GM12878 (cell line): ENCODE measurements at regions not wholly inside any gene's neighbourhood (a gene's known extent, or its start where the extent isn't known, plus 50 kb on each side); places are given as distances from the start of the nearest gene placed in this dataset.
"Not testable (repeated sequence)": the region's sequence is repeated elsewhere in the genome, so short reads cannot be mapped to it uniquely, and the experiment has no call there.

Source experiments
- BACH1 ChIP-seq: fragments of 450-650 bp; IDR thresholded peaks from 2 replicates; pipeline ENCODE4 v1.6.1; 2017; ENCODE audit warnings: mild to moderate bottlenecking, borderline replicate concordance
- BHLHE40 ChIP-seq, 2 experiments: fragments of 450-650 bp in 1 of 2; IDR thresholded peaks; 2 replicates each; pipeline ENCODE4 v1.6.1; 2011 to 2017; ENCODE audit warnings: low read depth in 2 of 2, borderline replicate concordance in 1 of 2, improper control_type of control experiment in 1 of 2, low read length in 1 of 2, mild to moderate bottlenecking in 1 of 2
- CREM ChIP-seq: IDR thresholded peaks from 2 replicates; pipeline ENCODE4 v1.6.1; 2014; ENCODE audit warnings: antibody characterized with exemption, low read depth
- EGR1 ChIP-seq, 2 experiments: IDR thresholded peaks; 1 replicate in 1 of 2; 2 replicates in 1 of 2; pipeline ENCODE4 v1.6.1; 2011 to 2012; ENCODE audit warnings: low read depth in 2 of 2, low read length in 2 of 2, borderline replicate concordance in 1 of 2, mild to moderate bottlenecking in 1 of 2, moderate library complexity in 1 of 2
- GABPA ChIP-seq: IDR thresholded peaks from 2 replicates; pipeline ENCODE4 v1.6.1; 2014; ENCODE audit warnings: antibody characterized with exemption, low read depth, mild to moderate bottlenecking, inconsistent platforms
- NR2F1 ChIP-seq: fragments of 450-650 bp; conservative IDR thresholded peaks from 2 replicates; pipeline ENCODE4 v1.6.1; 2017; ENCODE audit warnings: mild to moderate bottlenecking
- PAX5 ChIP-seq: IDR thresholded peaks from 2 replicates; pipeline ENCODE4 v1.6.1; 2011; ENCODE audit warnings: low read depth, low read length, borderline replicate concordance
- RELA ChIP-seq: fragments of 450-650 bp; IDR thresholded peaks from 2 replicates; pipeline ENCODE4 v1.8.0; 2014; ENCODE audit warnings: borderline replicate concordance; ENCODE audit not compliant: partially characterized antibody
- TAF1 ChIP-seq: IDR thresholded peaks from 2 replicates; pipeline ENCODE4 v1.6.1; 2011; ENCODE audit warnings: mild to moderate bottlenecking, low read depth, low read length, borderline replicate concordance
- TF ChIP-seq, protein P1 (sequence below), 3 experiments: IDR thresholded peaks in 2 of 3; conservative IDR thresholded peaks in 1 of 3; 2 replicates each; pipeline ENCODE4 v1.5.1; 2011; ENCODE audit warnings: low read depth in 3 of 3, low read length in 3 of 3, mild to moderate bottlenecking in 3 of 3, control low read depth in 2 of 3, moderate library complexity in 2 of 3, inconsistent platforms in 1 of 3, mixed read lengths in 1 of 3; ENCODE audit not compliant: control insufficient read depth in 2 of 3, insufficient read depth in 1 of 3; ENCODE audit errors: extremely low read depth in 1 of 3
- TF ChIP-seq, protein P2 (sequence below): fragments of 450-650 bp; IDR thresholded peaks from 2 replicates; pipeline ENCODE4 v1.6.1; 2014; ENCODE audit warnings: mild to moderate bottlenecking
- TF ChIP-seq, protein P3 (sequence below): IDR thresholded peaks from 2 replicates; pipeline ENCODE4 v1.6.1; 2011; ENCODE audit warnings: low read depth, low read length, improper control_type of control experiment, borderline replicate concordance

DNA sequence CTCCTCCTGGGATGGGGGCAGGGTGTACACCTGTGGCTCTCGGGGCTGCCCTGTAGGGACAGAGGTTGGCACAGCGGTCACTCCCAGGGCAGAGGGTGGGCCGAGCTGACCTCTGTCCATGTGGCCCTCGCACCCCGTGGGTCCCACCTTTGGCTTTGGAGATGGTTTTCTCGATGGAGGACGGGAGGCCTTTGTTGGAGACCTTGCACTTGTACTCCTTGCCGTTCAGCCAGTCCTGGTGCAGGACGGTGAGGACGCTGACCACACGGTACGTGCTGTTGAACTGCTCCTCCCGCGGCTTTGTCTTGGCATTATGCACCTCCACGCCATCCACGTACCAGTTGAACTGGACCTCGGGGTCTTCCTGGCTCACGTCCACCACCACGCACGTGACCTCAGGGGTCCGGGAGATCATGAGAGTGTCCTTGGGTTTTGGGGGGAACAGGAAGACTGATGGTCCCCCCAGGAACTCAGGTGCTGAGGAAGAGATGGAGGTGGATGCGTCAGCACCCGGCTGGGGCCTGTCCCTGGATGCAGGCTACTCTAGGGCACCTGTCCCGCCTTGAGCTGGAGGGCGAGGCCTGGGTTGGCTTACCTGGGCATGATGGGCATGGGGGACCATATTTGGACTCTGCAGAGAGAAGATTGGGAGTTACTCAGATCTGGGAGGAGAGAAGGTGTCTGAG is 98.5 kb downstream of the TMEM121 start:
- TF ChIP-seq EGR1 (IDR thresholded peaks at IDR 0.05; ENCODE audit: borderline replicate concordance in 1 of 2, low read depth in 2 of 2, low read length in 2 of 2); CREM; NR2F1; GABPA; BACH1; BHLHE40 (IDR thresholded peaks at IDR 0.05; ENCODE audit: borderline replicate concordance in 1 of 2, low read depth in 2 of 2, low read length in 1 of 2); PAX5; TAF1; RELA: not testable (repeated sequence)
- TF ChIP-seq, protein P1, sequence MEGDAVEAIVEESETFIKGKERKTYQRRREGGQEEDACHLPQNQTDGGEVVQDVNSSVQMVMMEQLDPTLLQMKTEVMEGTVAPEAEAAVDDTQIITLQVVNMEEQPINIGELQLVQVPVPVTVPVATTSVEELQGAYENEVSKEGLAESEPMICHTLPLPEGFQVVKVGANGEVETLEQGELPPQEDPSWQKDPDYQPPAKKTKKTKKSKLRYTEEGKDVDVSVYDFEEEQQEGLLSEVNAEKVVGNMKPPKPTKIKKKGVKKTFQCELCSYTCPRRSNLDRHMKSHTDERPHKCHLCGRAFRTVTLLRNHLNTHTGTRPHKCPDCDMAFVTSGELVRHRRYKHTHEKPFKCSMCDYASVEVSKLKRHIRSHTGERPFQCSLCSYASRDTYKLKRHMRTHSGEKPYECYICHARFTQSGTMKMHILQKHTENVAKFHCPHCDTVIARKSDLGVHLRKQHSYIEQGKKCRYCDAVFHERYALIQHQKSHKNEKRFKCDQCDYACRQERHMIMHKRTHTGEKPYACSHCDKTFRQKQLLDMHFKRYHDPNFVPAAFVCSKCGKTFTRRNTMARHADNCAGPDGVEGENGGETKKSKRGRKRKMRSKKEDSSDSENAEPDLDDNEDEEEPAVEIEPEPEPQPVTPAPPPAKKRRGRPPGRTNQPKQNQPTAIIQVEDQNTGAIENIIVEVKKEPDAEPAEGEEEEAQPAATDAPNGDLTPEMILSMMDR (IDR thresholded peaks at IDR 0.05 in 2 of 3, conservative IDR thresholded peaks at IDR 0.05 in 1 of 3; ENCODE audit: control insufficient read depth in 2 of 3, extremely low read depth in 1 of 3, insufficient read depth in 1 of 3, low read depth in 3 of 3, low read length in 3 of 3), result not testable (repeated sequence)
- TF ChIP-seq, protein P2, sequence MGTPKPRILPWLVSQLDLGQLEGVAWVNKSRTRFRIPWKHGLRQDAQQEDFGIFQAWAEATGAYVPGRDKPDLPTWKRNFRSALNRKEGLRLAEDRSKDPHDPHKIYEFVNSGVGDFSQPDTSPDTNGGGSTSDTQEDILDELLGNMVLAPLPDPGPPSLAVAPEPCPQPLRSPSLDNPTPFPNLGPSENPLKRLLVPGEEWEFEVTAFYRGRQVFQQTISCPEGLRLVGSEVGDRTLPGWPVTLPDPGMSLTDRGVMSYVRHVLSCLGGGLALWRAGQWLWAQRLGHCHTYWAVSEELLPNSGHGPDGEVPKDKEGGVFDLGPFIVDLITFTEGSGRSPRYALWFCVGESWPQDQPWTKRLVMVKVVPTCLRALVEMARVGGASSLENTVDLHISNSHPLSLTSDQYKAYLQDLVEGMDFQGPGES, result not testable (repeated sequence)
- TF ChIP-seq, protein P3, sequence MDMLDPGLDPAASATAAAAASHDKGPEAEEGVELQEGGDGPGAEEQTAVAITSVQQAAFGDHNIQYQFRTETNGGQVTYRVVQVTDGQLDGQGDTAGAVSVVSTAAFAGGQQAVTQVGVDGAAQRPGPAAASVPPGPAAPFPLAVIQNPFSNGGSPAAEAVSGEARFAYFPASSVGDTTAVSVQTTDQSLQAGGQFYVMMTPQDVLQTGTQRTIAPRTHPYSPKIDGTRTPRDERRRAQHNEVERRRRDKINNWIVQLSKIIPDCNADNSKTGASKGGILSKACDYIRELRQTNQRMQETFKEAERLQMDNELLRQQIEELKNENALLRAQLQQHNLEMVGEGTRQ, result not testable (repeated sequence)
